ENCODE measurements at regions not wholly inside any gene's neighbourhood (a gene's known extent, or its start where the extent isn't known, plus 50 kb on each side); places are given as distances from the start of the nearest gene placed in this dataset.
A peak's percentile ranks its signal among the peaks of the same experiment; 100 is the strongest.
"Not testable (repeated sequence)": the region's sequence is repeated elsewhere in the genome, so short reads cannot be mapped to it uniquely, and the experiment has no call there.

DNA sequence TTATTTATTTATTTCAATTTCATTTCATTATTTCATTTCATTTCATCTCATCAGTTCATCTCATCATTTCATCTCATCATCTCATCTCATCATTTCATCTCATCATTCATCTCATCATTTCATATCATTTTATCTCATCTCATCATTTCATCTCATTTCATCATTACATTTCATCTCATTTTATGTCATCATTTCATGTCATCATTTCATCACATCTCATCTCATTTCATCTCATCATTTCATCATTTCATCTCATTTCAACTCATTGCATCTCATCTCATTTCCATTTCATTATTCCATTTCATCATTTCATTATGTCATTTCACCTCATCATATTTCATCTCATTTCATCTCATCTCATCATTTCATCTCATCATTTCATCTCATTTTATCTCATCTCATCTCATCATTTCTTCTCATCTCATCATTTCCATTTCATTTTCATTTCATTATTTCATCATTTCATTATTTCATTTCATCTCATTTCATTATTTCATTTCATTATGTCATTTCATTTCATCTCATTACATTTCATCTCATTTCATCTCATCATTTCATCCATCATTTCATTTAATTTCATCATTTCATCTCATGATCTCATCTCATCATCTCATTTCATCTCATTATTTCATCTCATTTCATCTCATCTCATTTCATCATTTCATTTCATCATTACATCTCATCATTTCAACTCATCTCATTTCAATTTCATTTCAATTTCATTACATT lies 2868.6 kb downstream of the RPIA start:
- DNase-seq (ENCODE audit: low spot score in 2 of 2); H3K27ac ChIP-seq; H3K27me3 ChIP-seq; H3K9me3 ChIP-seq; H3K36me3 ChIP-seq; intact Hi-C loops (cut with DNase I); H3K4me3 ChIP-seq; H3K4me1 ChIP-seq: not testable (repeated sequence)

DNA sequence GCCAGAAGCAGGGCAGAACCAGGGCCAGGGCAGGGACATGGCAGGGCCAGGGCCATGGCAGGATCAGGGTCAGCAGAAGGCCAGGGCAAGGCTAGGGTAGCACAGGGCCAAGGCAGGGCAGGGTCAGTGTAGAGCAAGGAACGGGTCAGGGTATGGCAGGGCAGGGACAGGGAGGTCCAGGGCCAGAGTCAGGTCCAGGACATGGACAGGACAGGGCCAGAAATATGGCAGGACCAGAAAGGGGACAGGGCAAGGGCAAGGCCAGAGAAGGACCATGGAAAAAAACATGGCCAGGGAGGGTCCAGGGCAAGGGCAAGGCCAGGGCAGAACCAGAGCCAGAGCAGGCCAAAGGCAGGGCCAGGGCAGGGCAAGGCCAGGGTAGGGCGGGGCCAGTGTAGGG lies 2870.7 kb downstream of the RPIA start:
- H3K27ac ChIP-seq; DNase-seq (ENCODE audit: low spot score in 2 of 2); intact Hi-C loops (cut with DNase I); H3K9me3 ChIP-seq; H3K4me1 ChIP-seq; H3K27me3 ChIP-seq; H3K36me3 ChIP-seq; H3K4me3 ChIP-seq: not testable (repeated sequence)

DNA sequence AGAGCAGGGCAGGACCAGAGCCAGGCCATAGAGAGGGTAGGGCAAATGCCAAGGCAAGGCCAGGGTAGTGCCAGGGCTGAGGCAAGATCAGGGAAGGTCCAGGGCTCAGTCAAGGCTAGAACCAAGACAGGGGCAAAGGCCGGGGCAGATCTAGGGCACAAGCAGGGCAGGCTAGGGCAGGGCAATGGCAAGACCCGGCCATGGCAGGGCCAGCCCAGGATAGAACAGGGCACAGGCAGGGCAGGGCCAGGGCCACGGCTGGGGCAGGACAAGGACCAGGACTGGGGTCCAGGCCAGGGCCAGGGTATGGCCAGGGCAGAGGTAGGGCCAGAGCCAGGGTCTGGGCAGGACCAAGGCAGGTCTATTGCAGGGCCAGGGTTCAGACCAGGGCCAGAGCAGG lies 2873.2 kb downstream of the RPIA start:
- DNase-seq (ENCODE audit: low spot score in 2 of 2); H3K4me3 ChIP-seq; H3K4me1 ChIP-seq; H3K36me3 ChIP-seq; intact Hi-C loops (cut with DNase I); H3K9me3 ChIP-seq; H3K27ac ChIP-seq; H3K27me3 ChIP-seq: not testable (repeated sequence)

DNA sequence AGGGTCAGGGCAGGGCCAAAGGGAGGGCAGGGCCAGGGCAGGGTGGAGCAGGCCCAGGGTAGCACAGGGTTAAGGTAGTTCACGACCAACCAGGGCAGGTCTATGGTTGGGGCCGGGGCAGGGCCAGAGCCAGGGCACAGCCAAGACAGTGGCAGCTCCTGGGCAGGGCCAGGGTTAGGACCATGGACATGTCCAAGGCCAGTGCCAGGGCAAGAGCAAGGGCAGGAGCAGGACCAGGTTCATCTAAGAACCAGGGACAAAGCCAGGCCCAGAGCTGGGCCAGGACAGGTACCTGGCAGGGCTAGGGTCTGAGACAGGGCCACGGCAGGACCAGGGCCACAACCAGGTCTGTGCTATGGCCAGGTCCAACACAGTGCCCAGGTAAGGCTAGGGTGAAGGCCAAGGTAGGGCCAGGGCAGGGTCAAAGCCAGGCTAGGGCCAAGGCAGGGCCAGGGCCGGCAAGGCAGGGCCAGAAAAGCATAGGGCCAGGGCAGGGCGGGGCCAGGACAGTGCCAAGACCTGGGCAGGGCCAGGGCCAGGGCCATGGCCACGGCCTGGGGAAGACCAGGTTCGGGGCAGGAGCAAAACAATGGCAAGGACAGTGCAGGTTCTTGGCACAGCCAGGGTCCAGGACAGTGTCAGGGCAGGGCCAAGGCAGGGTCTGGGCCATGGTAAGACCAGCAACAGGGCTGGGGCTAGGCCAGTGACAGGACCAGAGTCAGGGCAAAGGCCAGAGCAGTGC lies 2874.4 kb downstream of the RPIA start:
- H3K4me3 ChIP-seq; H3K4me1 ChIP-seq; intact Hi-C loops (cut with DNase I); H3K27ac ChIP-seq; H3K36me3 ChIP-seq; H3K9me3 ChIP-seq; H3K27me3 ChIP-seq: not testable (repeated sequence)
- peak in 1 of 2 donors; percentile 62 for DNase-seq (ENCODE audit: low spot score in 2 of 2)

DNA sequence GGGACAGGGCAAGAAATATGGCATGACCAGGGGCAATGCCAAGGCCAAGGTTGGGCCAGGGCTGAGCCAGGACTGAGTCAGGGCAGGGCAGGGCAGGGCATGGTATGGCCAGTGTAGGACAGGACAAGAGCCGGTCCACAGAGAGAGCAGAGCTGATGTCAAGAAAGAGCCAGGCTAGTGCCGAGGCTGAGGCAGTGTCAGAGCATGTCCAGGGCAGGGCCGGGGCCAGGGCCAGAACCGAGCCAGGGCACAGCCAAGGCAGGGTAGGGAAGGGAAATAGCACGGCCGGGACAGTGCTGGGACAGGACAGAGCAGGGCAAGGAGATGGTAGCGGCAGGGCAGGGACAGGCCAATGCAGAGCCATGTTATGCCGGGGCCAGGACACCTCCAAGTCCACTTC lies 2875.1 kb downstream of the RPIA start:
- intact Hi-C loops (cut with DNase I), result not testable (repeated sequence)

DNA sequence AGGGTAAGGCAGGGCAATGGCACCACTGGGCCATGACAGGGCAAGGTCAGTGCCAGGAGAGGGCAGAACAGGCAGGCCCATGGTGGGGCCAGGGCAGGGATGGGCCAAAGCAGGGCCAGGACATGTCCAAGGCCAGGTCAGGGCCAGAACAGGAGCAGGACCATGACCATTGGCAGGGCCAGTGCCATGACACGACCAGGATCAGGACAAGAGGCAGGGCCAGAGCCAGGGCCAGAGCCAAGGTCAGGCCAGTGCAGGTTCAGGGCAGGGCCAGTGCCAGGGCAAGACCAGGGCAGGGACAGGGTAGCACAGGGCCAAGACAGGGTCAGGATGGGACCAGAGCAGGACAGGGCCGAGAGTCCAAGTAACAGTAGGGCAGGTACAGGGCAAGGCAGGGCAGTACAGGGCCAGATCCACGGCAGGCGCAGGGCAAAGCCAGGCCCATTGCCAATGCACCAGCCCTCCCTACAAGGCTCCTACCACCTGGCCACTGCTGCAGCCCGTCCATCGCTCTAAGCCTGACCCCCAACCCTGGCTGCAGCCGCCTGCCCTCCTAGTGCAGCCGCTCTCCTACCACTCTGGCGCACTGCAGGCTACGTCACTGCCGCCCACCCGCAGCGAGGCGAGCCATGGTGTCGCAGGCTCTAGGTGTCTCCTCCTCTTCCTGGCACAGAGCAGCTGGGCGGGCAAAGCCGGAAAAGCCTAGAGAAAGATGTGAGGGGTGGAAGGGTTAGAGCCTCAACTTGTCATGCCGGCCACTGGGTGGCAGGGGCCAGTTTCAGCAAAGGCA lies 2876.3 kb downstream of the RPIA start:
- H3K9me3 ChIP-seq; intact Hi-C loops (cut with DNase I); H3K27me3 ChIP-seq; H3K27ac ChIP-seq; H3K4me3 ChIP-seq; H3K4me1 ChIP-seq; H3K36me3 ChIP-seq: not testable (repeated sequence)
- DNase-seq (ENCODE audit: low spot score in 2 of 2), result peak in 1 of 2 donors; percentile 64

More for the DNA sequence above, 2875.1 kb downstream of the RPIA start:
- H3K27me3 ChIP-seq, H3K9me3 ChIP-seq, H3K36me3 ChIP-seq, H3K27ac ChIP-seq, H3K4me1 ChIP-seq, H3K4me3 ChIP-seq: not testable (repeated sequence)
- DNase-seq (ENCODE audit: low spot score in 2 of 2), result peak in 1 of 2 donors; percentile 63

DNA sequence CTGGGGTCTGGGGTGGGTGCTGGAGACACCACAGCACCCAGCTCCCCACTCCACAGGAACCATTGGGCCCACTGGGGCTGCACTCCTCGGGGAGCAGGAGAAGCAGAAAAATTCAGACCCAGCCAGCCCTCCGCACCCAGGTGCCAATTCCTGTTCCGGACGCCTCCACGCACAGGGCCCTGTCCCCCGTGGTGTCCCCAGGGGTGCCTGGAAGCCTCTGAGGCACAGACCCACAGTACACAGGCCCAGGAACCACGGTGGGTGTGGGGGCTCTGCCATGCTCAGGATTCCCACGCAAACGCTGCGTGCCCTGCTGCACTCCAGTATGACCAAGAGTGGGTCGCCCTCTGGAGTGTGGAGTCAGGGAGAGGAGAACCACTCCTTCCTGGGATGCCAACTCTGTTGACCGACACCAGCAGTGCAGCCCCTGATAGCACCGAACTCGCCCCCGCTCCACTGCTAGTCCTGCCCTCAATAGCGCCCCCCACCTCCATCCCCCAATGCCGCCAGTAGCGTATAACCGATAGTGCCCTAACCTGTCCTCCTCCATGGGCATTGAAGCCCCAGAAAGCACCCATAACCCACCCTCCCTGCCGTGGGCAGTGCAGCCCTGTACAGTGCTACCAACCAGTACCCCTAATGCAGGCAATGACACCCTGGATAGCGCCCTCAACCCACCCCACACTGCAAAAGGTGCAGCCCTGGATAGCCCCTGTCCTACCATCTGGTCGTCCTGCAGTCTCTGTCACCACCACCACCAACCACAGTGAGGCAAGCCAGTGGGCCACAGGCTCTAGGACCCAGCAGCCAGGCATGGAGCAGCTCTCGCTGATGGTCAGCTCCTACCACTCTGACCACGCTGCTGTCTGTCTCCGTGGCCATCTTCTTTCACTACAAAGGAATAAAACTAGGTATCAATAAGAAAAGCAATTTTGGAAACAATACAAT lies 2877.2 kb downstream of the RPIA start:
- H3K27ac ChIP-seq; H3K4me3 ChIP-seq; H3K36me3 ChIP-seq; DNase-seq (ENCODE audit: low spot score in 2 of 2); intact Hi-C loops (cut with DNase I); H3K4me1 ChIP-seq; H3K27me3 ChIP-seq; H3K9me3 ChIP-seq: not testable (repeated sequence)

DNA sequence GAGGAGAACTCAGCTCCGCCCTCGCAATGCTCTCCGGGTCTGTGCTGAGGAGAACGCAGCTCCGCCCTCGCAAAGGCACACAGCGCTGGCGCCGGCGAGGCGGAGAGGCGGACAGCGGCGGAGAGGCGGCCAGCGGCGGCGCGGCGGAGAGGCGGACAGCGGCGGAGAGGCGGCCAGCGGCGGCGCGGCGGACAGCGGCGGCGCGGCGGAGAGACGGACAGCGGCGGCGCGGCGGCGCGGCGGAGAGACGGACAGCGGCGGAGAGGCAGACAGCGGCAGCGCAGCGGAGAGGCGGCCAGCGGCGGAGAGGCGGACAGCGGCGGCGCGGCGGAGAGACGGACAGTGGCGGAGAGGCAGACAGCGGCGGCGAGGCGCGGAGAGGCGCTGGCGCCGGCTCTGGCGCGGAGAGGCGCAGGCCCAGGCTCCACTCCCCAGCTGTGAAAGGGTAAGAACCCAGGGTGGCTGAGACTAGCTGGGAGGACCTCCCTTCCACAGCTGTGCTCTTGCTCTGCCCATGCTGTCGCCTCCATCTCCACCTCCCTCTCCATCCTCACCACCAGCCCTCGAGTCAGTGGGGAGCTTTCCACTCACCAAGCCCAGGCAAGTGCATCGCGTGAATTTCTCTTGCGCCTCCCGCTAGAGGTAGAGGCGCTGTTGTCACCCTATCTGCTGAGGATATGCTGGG lies 2879.9 kb downstream of the RPIA start:
- H3K4me3 ChIP-seq; H3K9me3 ChIP-seq; intact Hi-C loops (cut with DNase I); H3K27ac ChIP-seq; H3K4me1 ChIP-seq; H3K27me3 ChIP-seq; H3K36me3 ChIP-seq: not testable (repeated sequence)
- peak in 1 of 2 donors; percentile 62 for DNase-seq (ENCODE audit: low spot score in 2 of 2)

DNA sequence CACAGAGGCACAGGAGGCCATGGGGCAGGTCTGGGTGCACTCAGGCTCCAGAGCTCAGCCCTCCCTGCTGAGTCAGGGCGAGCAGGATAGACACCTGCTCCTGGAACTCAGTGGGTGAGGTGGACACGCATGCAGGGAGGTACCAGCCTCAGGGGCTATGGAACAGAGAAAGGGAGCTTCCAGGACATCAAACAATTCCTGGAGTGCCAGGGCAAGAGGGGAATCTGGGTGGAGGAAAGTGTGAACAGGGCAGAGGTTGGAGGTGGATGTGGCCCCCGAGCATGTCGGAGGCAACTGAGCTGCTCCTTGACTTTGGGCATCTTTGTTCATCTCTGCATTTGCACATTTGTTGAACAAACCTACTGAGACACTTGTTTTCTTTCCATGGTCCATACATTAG lies 2881.5 kb downstream of the RPIA start:
- DNase-seq (ENCODE audit: low spot score in 2 of 2); H3K27ac ChIP-seq; H3K9me3 ChIP-seq; H3K4me1 ChIP-seq; H3K36me3 ChIP-seq; intact Hi-C loops (cut with DNase I); H3K27me3 ChIP-seq; H3K4me3 ChIP-seq: not testable (repeated sequence)

DNA sequence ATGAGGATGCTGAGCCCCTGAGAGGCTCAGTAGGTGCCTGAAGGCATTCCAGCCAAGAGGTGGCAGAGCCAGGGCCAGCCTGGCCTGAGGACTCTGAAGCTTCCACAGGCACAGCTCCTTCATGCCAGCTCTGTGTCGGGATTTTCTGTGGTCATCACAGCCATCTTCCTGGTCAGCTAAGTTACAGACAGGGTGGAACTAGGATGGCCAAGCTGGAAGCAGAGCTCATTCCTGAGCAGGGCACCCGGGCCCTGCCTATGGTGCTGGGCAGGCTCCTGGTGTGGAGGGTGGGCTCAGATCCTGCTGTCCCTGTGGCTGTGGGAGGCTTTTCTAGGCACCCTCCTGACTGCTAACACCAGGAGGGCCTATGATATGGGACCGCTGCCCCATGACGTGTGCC lies 2882.3 kb downstream of the RPIA start:
- H3K9me3 ChIP-seq; H3K36me3 ChIP-seq; H3K27me3 ChIP-seq; intact Hi-C loops (cut with DNase I); H3K4me1 ChIP-seq; DNase-seq (ENCODE audit: low spot score in 2 of 2); H3K4me3 ChIP-seq; H3K27ac ChIP-seq: not testable (repeated sequence)

DNA sequence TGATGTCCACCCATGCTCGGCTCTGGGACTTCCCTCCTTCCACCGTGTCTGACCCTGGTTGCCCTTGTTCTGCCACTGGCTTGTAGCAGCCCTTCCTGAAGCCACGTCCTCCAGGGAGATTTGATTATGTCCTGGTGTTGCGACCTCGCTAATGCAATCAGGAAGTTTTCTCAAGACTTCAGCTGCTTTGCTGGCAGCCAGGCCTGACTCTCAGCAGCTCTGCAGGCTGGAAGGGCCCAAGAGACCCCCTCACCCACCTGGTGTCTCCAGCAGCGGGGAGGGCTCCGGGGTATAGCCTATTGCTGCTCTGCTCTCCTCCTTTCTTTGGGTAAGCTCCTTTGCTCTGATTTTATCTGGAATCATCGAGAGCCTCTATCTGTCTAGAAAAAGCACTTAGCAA lies 2882.8 kb downstream of the RPIA start:
- H3K27ac ChIP-seq; H3K36me3 ChIP-seq; H3K4me3 ChIP-seq; DNase-seq (ENCODE audit: low spot score in 2 of 2); H3K9me3 ChIP-seq; intact Hi-C loops (cut with DNase I); H3K4me1 ChIP-seq; H3K27me3 ChIP-seq: not testable (repeated sequence)

DNA sequence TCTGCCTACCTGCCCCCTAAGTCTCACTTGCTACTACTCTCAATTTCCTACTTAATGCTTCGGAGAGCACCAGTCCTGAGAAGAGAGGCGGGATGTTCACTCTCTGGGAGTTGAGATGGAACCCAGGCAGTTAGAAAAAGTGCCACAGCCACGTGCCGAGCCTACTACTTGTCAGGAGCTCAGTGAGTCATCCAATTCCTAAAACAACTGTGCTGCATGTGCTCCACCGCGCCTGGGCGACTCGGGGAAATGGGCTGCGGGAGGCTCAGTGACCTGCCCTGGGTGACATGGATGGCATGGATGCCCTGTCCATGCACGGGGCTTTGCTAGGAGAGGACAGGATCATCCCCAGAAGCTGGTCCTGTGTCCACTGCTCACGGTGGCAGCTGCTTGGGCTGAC lies 2884.2 kb downstream of the RPIA start:
- intact Hi-C loops (cut with DNase I); H3K4me3 ChIP-seq; H3K4me1 ChIP-seq; H3K27ac ChIP-seq; H3K36me3 ChIP-seq; H3K27me3 ChIP-seq; H3K9me3 ChIP-seq: not testable (repeated sequence)
- DNase-seq (ENCODE audit: low spot score in 2 of 2), result peak in 1 of 2 donors; percentile 57

DNA sequence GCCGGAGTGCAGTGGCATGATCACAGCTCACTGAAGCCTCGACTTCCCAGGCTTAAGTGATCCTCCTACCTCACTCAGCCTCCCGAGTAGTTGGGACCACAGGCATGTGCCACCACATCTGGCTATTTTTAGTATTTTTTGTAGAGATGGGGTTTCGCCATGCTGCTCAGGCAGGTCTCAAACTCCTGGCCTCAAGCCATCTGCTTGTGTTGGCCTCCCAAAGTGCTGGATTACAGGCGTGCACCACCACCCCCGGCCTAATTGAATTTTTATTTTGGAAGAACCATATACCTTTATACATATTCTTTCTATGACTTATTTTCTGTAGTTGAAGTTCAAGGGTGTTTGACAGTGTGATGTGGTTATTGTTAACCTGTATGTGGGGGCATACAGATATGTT lies 2885.9 kb downstream of the RPIA start:
- H3K4me3 ChIP-seq; H3K27me3 ChIP-seq; intact Hi-C loops (cut with DNase I); H3K36me3 ChIP-seq; H3K27ac ChIP-seq; H3K9me3 ChIP-seq; DNase-seq (ENCODE audit: low spot score in 2 of 2); H3K4me1 ChIP-seq: not testable (repeated sequence)
